Adrenal gland (tissue), 9 donors: ENCODE measurements at regions not wholly inside any gene's neighbourhood (a gene's known extent, or its start where the extent isn't known, plus 50 kb on each side); places are given as distances from the start of the nearest gene placed in this dataset.

Source experiments
- DNase-seq, 7 donors: peaks; one replicate each; pipeline ENCODE4 v3.0.0-alpha.2; 2019 to 2020
- H3K27ac ChIP-seq, 5 donors: fragments of 200-600 bp; sonication (generic) in 4 of 5; 1 replicate in 3 of 5; 2 replicates in 2 of 5; pipeline versions ENCODE4 v1.5.1 to v1.8.0; 2016 to 2020; ENCODE audit warnings: mild to moderate bottlenecking in 1 of 5
- H3K27me3 ChIP-seq: fragments of 200-600 bp; 2 replicates; pipeline ENCODE4 v1.8.0; 2021
- H3K36me3 ChIP-seq, 2 donors: fragments of 200-600 bp; replicated peaks in 1 of 2; 1 replicate in 1 of 2; 2 replicates in 1 of 2; pipeline versions ENCODE4 v1.5.1 to v1.8.0; 2018 to 2022
- H3K4me1 ChIP-seq, 2 donors: fragments of 200-600 bp; replicated peaks in 1 of 2; 1 replicate in 1 of 2; 2 replicates in 1 of 2; pipeline versions ENCODE4 v1.5.1 to v1.8.0; 2018 to 2021
- H3K4me3 ChIP-seq, 4 donors: fragments of 200-600 bp; sonication (generic) in 3 of 4; one replicate each; pipeline ENCODE4 v1.5.1; 2016 to 2018
- H3K9me3 ChIP-seq, 3 donors: fragments of 200-600 bp; sonication (generic) in 1 of 3; replicated peaks in 1 of 3; 1 replicate in 2 of 3; 2 replicates in 1 of 3; pipeline versions ENCODE4 v1.5.1 to v1.8.0; 2016 to 2021
- CTCF ChIP-seq, 6 experiments: fragments of 450-650 bp in 4 of 6; fragments of 200-600 bp in 2 of 6; sonication (generic) in 1 of 6; IDR thresholded peaks; 1 replicate in 5 of 6; 2 replicates in 1 of 6; pipeline versions ENCODE4 v1.5.1 to v1.8.0; 2016 to 2021; ENCODE audit warnings: antibody characterized with exemption in 6 of 6, mild to moderate bottlenecking in 2 of 6, moderate library complexity in 1 of 6
- POLR2A ChIP-seq, 2 donors: fragments of 450-650 bp; IDR thresholded peaks; one replicate each; pipeline ENCODE4 v1.6.1; 2017; ENCODE audit warnings: antibody characterized with exemption in 2 of 2, mild to moderate bottlenecking in 2 of 2, moderate library complexity in 1 of 2
- WGBS, 4 donors: extraction: QIAGEN DNeasy Blood & Tissue Kit in 2 of 4; methylation state at CpG; one replicate each; pipeline versions ENCODE4 v1.1.5 to v1.1.7; 2013 to 2017; 5-methylcytosine and 5-hydroxymethylcytosine counted together
- intact Hi-C, 2 donors: fragments of 100-400 bp; cut with DNase I; formaldehyde crosslinking; loops; one replicate each; pipeline versions ENCODE4 v1.14.1 to v1.15.0; 2022 to 2023
- donor health status: healthy with polysubstance abuse.
- donor health status: Bipolar disorder and iron deficiency.
- donor health status: DM: yes; HTN: yes; CAD: no.
- donor health status: DM: no; HTN: no; CAD: no.
- donor health status: DM: no; HTN: no; CAD: no.

DNA sequence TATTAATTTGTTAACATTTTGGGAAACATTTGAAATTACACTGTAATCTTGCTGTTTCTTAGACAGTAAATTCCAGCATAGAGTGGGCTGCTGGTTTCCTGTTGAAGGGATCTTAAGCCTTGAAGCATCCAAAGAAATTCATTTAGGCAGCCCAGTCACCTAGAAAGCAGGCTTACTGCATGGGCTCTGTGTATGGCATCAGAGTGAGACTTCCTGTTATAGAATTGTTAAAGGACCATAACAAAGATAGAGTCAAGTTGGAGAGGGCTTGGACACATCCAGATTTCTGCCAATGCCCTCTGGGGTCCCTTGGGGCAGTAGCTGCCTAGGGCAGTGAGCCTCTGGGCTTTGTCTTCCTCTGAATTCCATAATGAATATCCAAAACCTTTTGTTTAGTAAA, 149.2 kb downstream of the DYRK2 start:
- no peak overlapping the region for H3K4me3 ChIP-seq
- no peak for TF ChIP-seq CTCF (IDR thresholded peaks at IDR 0.05)
- no peak for TF ChIP-seq POLR2A (IDR thresholded peaks at IDR 0.05)

DNA sequence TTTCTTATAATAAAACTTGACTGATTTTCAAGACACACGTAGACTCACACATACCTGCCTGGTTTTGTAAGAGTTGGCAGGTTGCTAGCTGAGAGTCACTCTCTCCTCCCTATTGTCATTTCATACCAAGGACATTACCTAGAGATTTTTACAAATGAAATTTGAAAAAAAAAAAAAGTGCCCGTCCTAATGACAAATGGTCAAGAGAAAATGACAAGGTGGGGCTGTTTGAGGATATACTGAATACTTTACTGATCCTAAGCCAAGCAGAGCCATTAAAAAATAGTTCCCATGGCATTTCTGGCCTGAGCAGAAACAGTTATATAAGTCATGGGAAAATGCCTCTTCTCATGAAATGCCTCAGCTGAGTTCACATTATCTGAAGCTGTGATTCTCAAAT, 150.2 kb downstream of the DYRK2 start:
- Histone ChIP-seq H3K9me3 (no peaks in the 10 kb centered on the region), H3K36me3 (no peaks in the 10 kb centered on the region), H3K27me3 (no peaks in the 10 kb centered on the region), H3K27ac (no peak overlapping the region), H3K4me3 (no peak overlapping the region), H3K4me1 (no peaks in the 10 kb centered on the region)
- TF ChIP-seq CTCF (IDR thresholded peaks at IDR 0.05) (no peak), POLR2A (IDR thresholded peaks at IDR 0.05) (no peak)
- 47 to 54% (median 51%) methylated on average over 2 of the region's 2 CpGs for WGBS, 4 donors
- no peak for DNase-seq
- intact Hi-C loops = no loop called here

More for the DNA sequence above, 149.2 kb downstream of the DYRK2 start:
- Histone ChIP-seq H3K27me3 (no peaks in the 10 kb centered on the region), H3K36me3 (no peaks in the 10 kb centered on the region), H3K9me3 (no peaks in the 10 kb centered on the region), H3K27ac (no peak overlapping the region), H3K4me1 (no peaks in the 10 kb centered on the region)
- no peak for DNase-seq
- intact Hi-C loops = no loop called here

DNA sequence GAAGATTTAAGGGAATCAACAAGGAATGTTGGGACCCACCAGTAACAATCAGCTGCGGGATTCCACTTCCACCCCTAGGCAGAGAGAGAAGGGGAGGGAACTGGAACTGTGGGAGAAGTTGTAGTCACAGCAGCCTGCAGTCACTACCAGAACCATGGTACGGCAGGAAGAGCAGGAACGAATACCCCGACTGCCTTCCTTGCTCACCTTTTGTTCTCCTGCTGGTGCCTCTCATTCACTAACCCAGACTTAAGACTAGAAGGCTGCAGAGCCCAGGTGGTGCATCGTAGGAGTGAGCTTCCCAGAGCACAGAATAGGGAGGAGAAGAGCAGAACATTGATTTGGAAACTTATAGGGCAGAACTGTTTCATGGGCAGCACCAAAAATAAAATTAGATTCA, 154.2 kb downstream of the DYRK2 start:
- no peak for DNase-seq
- no peaks in the 10 kb centered on the region for H3K4me1 ChIP-seq
- 68 to 83% (median 73%) methylated on average over 5 of the region's 5 CpGs for WGBS, 4 donors

DNA sequence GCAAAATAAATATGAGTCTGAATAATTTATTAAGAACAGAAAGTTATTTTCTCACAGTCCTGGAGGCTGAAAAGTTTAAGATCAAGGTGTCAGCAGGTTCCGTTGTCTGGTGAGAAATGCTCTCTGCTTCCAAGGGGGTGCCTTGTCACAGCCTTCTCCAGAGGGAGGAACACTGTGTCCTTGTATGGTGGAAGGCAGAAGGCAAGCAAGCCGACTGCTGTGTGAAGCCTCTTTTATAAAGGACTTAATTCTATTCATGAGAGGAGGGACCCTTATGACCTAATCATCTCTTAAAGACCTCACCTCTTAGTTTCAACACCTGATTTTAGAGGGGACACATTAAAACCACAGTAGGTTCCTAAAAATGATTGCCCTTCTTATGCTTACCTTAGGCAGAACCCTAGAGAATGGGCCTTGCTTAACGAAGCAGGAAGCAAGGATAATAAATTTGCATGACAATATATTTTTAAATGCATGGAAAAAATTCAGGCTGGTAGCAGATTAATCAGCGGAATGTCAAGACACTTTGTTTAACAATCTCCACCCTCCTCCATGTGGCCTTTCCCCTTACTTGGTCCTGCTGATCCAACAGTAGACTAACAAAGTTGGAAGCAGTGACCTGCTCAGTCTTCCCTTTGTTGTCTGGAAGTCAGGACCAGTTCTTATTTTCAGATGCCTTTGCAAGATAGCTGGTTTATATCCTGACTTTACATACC, 154.9 kb downstream of the DYRK2 start:
- intact Hi-C loops = no loop called here
- no peaks in the 10 kb centered on the region for H3K36me3 ChIP-seq
- no peaks in the 10 kb centered on the region for H3K27me3 ChIP-seq
- TF ChIP-seq POLR2A (IDR thresholded peaks at IDR 0.05) (no peak), CTCF (IDR thresholded peaks at IDR 0.05) (no peak)
- DNase-seq = no peak
- no peak overlapping the region for H3K27ac ChIP-seq
- no peak overlapping the region for H3K4me3 ChIP-seq
- 69 to 86% (median 82%) methylated on average over 3 to 4 of the region's 4 CpGs for WGBS, 4 donors
- no peaks in the 10 kb centered on the region for H3K9me3 ChIP-seq
- H3K4me1 ChIP-seq = no peaks in the 10 kb centered on the region

More for the DNA sequence above, 154.2 kb downstream of the DYRK2 start:
- H3K4me3 ChIP-seq = no peak overlapping the region
- no peaks in the 10 kb centered on the region for H3K27me3 ChIP-seq
- H3K27ac ChIP-seq = no peak overlapping the region
- no peak for TF ChIP-seq CTCF (IDR thresholded peaks at IDR 0.05)
- no peak for TF ChIP-seq POLR2A (IDR thresholded peaks at IDR 0.05)
- intact Hi-C loops = no loop called here
- no peaks in the 10 kb centered on the region for H3K9me3 ChIP-seq
- no peaks in the 10 kb centered on the region for H3K36me3 ChIP-seq
